ENCODE measurements at regions not wholly inside any gene's neighbourhood (a gene's known extent, or its start where the extent isn't known, plus 50 kb on each side); places are given as distances from the start of the nearest gene placed in this dataset.

GRCh38 chr2:153179808-153180207 lies 298.8 kb downstream of the RPRM start:
- TF ChIP-seq, protein P1, sequence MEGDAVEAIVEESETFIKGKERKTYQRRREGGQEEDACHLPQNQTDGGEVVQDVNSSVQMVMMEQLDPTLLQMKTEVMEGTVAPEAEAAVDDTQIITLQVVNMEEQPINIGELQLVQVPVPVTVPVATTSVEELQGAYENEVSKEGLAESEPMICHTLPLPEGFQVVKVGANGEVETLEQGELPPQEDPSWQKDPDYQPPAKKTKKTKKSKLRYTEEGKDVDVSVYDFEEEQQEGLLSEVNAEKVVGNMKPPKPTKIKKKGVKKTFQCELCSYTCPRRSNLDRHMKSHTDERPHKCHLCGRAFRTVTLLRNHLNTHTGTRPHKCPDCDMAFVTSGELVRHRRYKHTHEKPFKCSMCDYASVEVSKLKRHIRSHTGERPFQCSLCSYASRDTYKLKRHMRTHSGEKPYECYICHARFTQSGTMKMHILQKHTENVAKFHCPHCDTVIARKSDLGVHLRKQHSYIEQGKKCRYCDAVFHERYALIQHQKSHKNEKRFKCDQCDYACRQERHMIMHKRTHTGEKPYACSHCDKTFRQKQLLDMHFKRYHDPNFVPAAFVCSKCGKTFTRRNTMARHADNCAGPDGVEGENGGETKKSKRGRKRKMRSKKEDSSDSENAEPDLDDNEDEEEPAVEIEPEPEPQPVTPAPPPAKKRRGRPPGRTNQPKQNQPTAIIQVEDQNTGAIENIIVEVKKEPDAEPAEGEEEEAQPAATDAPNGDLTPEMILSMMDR (IDR thresholded peaks at IDR 0.05 in 2 of 3, conservative IDR thresholded peaks at IDR 0.05 in 1 of 3; ENCODE audit: borderline replicate concordance in 1 of 3, insufficient read depth in 1 of 3, low read depth in 2 of 3, low read length in 2 of 3): no peak
- no peak for TF ChIP-seq POLR2A (IDR thresholded peaks at IDR 0.05; ENCODE audit: borderline replicate concordance, extremely low read depth, insufficient read depth, insufficient read length)
- TF ChIP-seq EZH2 (IDR thresholded peaks at IDR 0.05): no peak
- no peak for TF ChIP-seq MAX (IDR thresholded peaks at IDR 0.05)

Data from HCT116 (cell line).